Kidney epithelial cell (primary cell): ENCODE measurements at regions not wholly inside any gene's neighbourhood (a gene's known extent, or its start where the extent isn't known, plus 50 kb on each side); places are given as distances from the start of the nearest gene placed in this dataset.

Source experiments
- DNase-seq: peaks from one replicate; pipeline ENCODE4 v3.0.0-alpha.2; 2010; ENCODE audit warnings: low read depth
- H3K27me3 ChIP-seq: 2 replicates; pipeline ENCODE4 v1.6.0; 2011; ENCODE audit warnings: low read length; ENCODE audit not compliant: control insufficient read depth, insufficient read depth
- H3K36me3 ChIP-seq: 2 replicates; pipeline ENCODE4 v1.5.1; 2011; ENCODE audit warnings: low read length; ENCODE audit not compliant: control insufficient read depth, insufficient read depth
- H3K4me3 ChIP-seq: 2 replicates; pipeline ENCODE4 v1.5.1; 2011; ENCODE audit warnings: low read depth, mild to moderate bottlenecking, control low read depth, low read length
- CTCF ChIP-seq: IDR thresholded peaks from 2 replicates; pipeline ENCODE4 v1.5.1; 2011; ENCODE audit warnings: mild to moderate bottlenecking, moderate library complexity, low read length, control low read depth, inconsistent platforms; ENCODE audit not compliant: insufficient read depth, poor library complexity, severe bottlenecking

DNA sequence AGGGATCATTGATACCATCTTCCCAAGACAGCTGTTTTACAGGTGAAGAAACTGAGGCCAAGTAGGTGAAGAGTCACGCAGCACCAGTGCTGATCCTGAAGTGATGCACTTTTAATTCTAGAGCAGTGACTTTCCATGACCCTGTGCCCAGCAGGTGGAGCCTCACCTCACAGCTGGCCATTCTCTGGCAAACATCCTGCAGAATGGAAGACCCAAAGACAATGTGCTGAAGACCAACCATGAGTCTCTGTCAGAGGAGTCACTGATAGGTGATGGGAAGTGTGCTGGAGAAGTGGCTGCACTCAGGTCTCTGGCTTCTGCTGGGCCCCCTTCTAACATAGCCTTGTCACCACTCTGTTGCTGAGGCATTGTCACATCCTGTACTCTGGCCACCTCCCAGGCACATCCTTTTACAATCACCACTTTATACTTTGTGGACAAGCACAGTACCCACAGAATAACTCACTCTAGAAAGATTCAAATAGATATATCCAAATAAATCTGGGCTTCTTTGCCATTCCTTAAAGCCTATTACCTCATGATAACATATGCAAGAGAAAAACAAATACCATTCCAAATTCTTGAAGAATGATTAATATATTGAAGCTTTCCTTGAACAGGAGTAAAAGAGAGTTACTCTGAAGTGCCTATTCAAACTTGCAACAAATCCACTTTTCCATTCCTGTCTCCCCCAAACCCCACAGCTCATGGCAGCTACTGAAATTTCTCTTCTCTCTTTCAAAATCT is 64.1 kb upstream of the SCOC start:
- Histone ChIP-seq H3K4me3 (no peak overlapping the region), H3K27me3 (no peaks in the 10 kb centered on the region), H3K36me3 (no peaks in the 10 kb centered on the region)
- TF ChIP-seq CTCF: no peak
- DNase-seq: no peak

DNA sequence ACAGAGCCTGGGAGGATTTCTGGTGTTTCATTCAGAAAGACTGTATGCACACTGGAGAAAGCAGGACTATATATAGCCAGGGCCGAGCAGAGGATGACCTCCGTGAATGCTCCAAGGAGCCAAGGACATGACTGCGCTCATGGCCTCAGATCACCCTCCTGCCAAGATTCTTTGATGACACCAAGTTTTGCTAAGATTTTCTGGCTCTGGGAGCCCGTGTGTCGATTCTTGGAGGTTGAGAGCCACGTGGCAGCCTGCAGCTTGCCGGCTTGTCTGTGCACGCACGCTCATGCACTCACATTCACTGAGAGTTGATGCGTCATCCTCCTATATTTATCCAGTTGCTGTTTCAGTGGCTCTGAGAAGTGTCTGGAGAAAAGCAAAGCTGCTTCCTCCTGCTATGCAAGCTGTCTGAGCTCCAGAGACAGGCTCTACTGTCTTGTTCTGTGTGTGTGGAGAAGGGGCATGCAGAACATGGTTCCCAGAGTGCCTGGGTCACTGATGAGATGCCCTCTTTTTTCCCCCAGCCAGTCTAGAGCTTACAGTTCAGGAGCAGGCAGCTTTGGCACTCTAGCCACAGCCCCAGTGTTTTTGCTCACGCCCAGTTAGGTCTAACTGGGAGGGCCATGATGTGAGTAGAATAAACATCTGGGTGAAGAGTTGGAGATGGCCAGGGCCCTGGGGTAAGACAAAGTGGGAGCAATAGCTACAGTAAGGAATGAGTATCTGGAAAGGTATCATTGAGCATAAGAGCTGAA is 64.9 kb upstream of the SCOC start:
- Histone ChIP-seq H3K36me3 (no peaks in the 10 kb centered on the region), H3K27me3 (no peaks in the 10 kb centered on the region), H3K4me3 (no peak overlapping the region)
- no peak for TF ChIP-seq CTCF
- DNase-seq: no peak

DNA sequence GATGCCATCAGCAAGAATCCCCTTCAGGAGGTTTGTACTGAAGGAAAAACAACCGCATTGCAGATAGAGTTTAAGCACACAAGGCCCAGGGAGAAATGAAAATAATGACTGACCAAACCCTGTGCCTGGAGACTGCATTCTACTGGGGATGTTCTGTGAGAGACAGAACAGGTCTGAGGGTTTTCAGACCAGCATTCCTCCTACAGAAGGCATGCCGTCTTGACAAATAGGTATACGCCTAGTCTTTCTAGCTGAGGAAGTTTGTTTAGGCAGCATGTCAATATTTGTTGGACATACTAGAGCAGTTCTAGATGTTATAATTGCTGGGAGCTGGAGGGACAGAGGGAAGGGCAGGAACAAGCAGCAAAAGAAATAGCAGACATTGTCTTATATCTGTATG is 68.4 kb upstream of the SCOC start:
- H3K4me3 ChIP-seq: no peak overlapping the region
- no peaks in the 10 kb centered on the region for H3K27me3 ChIP-seq
- no peak for TF ChIP-seq CTCF
- H3K36me3 ChIP-seq: no peaks in the 10 kb centered on the region
- DNase-seq: no peak

GRCh38 chr4:140304346-140304745 is 69.1 kb upstream of the SCOC start:
- no peaks in the 10 kb centered on the region for H3K36me3 ChIP-seq
- H3K27me3 ChIP-seq: no peaks in the 10 kb centered on the region
- DNase-seq: no peak
- no peak for TF ChIP-seq CTCF
- no peak overlapping the region for H3K4me3 ChIP-seq

DNA sequence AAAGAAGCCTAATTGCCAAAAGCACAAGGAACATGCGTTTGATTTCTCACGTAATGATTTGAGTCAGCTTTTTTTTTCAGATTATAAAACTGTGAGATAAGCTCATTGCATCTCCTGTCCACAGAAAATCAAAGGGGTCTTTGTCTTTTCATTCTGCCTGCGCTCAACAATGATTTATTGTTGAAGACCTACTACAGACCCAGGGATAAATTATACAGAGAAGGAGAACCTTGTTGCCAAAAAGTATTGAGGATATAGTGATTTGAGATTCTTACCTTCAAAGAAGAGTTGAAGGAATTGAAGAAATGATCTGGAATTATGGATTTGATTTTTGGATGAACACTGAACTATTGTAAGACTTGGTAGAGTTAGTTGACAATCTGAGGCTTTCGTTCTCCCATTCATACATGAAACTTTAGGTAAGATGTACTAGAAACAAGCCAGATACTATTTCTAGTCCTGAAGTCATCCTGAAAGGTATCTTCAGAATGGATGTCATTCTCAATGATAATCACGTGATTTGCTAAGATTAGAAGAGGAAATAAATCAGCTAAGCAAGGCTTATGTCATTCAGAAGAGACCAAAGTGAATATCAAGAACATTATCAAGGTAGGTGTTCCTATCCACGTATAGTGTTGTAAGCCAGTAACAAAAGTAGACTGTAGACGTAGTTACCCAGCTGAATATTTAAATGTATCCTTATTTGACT is 71.1 kb upstream of the SCOC start:
- DNase-seq: no peak
- TF ChIP-seq CTCF: no peak
- Histone ChIP-seq H3K27me3 (no peaks in the 10 kb centered on the region), H3K36me3 (no peaks in the 10 kb centered on the region), H3K4me3 (no peak overlapping the region)
